Neural cell (in vitro differentiated cells): ENCODE measurements at regions not wholly inside any gene's neighbourhood (a gene's known extent, or its start where the extent isn't known, plus 50 kb on each side); places are given as distances from the start of the nearest gene placed in this dataset.

Source experiments
- H2AFZ ChIP-seq: fragments of 200-600, 300-800 bp; sonication (generic), shearing (Covaris generic); 2 replicates; pipeline ENCODE4 v1.6.0; 2014; ENCODE audit warnings: low read depth, mild to moderate bottlenecking, antibody characterized with exemption, low read length, moderate library complexity
- H3F3A ChIP-seq: fragments of 200-600 bp; shearing (Covaris generic); 2 replicates; pipeline ENCODE4 v1.6.1; 2016; ENCODE audit warnings: mild to moderate bottlenecking, moderate library complexity, mixed read lengths, antibody characterized with exemption, low read length; ENCODE audit not compliant: insufficient read depth, poor library complexity, severe bottlenecking
- H3K27ac ChIP-seq: fragments of 200-600, 300-800 bp; sonication (generic), shearing (Covaris generic); 2 replicates; pipeline ENCODE4 v1.5.1; 2014; ENCODE audit warnings: mild to moderate bottlenecking, low read length, moderate library complexity
- H3K27me3 ChIP-seq: fragments of 300-800, 200-600 bp; sonication (generic), shearing (Covaris generic); 2 replicates; pipeline ENCODE4 v1.6.0; 2014; ENCODE audit warnings: mild to moderate bottlenecking, low read depth, low read length, moderate library complexity; ENCODE audit not compliant: insufficient read depth
- H3K36me3 ChIP-seq: fragments of 300-800, 200-600 bp; sonication (generic), shearing (Covaris generic); 2 replicates; pipeline ENCODE4 v1.5.1; 2014; ENCODE audit warnings: mild to moderate bottlenecking, antibody characterized with exemption, low read length, moderate library complexity; ENCODE audit not compliant: insufficient read depth
- H3K4me2 ChIP-seq: fragments of 300-800, 200-600 bp; sonication (generic), shearing (Covaris generic); 2 replicates; pipeline ENCODE4 v1.6.0; 2014; ENCODE audit warnings: mild to moderate bottlenecking, low read length
- H3K4me3 ChIP-seq: fragments of 300-800, 200-600 bp; sonication (generic), shearing (Covaris generic); 2 replicates; pipeline ENCODE4 v1.5.1; 2014; ENCODE audit warnings: mild to moderate bottlenecking, low read length, moderate library complexity
- H3K79me2 ChIP-seq: fragments of 200-600 bp; shearing (Covaris generic); replicated peaks from 2 replicates; pipeline ENCODE4 v1.6.0; 2014; ENCODE audit warnings: mild to moderate bottlenecking, low read length, moderate library complexity; ENCODE audit not compliant: insufficient read depth
- H3K9ac ChIP-seq: fragments of 300-800, 200-600 bp; sonication (generic), shearing (Covaris generic); 2 replicates; pipeline ENCODE4 v1.6.1; 2016; ENCODE audit warnings: mild to moderate bottlenecking, low read length, mixed read lengths
- H3K9me2 ChIP-seq: fragments of 200-600 bp; shearing (Covaris generic); 2 replicates; pipeline ENCODE4 v1.6.1; 2016; ENCODE audit warnings: mild to moderate bottlenecking, low read length, mixed read lengths; ENCODE audit not compliant: insufficient read depth
- H3K9me3 ChIP-seq: fragments of 200-600, 300-800 bp; sonication (generic), shearing (Covaris generic); 2 replicates; pipeline ENCODE4 v1.6.1; 2016; ENCODE audit warnings: mild to moderate bottlenecking, mixed run types, low read length, moderate library complexity, mixed read lengths
- H4K20me1 ChIP-seq: fragments of 200-600 bp; shearing (Covaris generic); 2 replicates; pipeline ENCODE4 v1.6.1; 2016; ENCODE audit warnings: mild to moderate bottlenecking, mixed run types; ENCODE audit not compliant: insufficient read depth
- CTCF ChIP-seq: fragments of 450-650 bp; IDR thresholded peaks from 2 replicates; pipeline ENCODE4 v1.5.1; 2014; ENCODE audit warnings: antibody characterized with exemption, mild to moderate bottlenecking, moderate library complexity; ENCODE audit not compliant: poor library complexity, severe bottlenecking
- EP300 ChIP-seq: fragments of 450-650 bp; conservative IDR thresholded peaks from 2 replicates; pipeline ENCODE4 v1.6.1; 2014; ENCODE audit warnings: antibody characterized with exemption, mild to moderate bottlenecking, moderate library complexity; ENCODE audit not compliant: poor library complexity, severe bottlenecking
- EZH2 ChIP-seq: fragments of 200-600, 300-800 bp; shearing (Covaris generic), sonication (generic); IDR thresholded peaks from 2 replicates; pipeline ENCODE4 v1.6.1; 2014; ENCODE audit warnings: antibody characterized with exemption, low read length, borderline replicate concordance, mild to moderate bottlenecking; ENCODE audit not compliant: insufficient read depth, poor library complexity, severe bottlenecking
- MXI1 ChIP-seq: fragments of 450-650 bp; conservative IDR thresholded peaks from 2 replicates; pipeline ENCODE4 v1.6.1; 2014; ENCODE audit warnings: antibody characterized with exemption, mild to moderate bottlenecking; ENCODE audit not compliant: poor library complexity, severe bottlenecking
- POLR2AphosphoS5 ChIP-seq: IDR thresholded peaks from 2 replicates; pipeline ENCODE4 v1.6.1; 2012
- RAD21 ChIP-seq: fragments of 450-650 bp; conservative IDR thresholded peaks from 2 replicates; pipeline ENCODE4 v1.6.1; 2014; ENCODE audit warnings: antibody characterized with exemption, mild to moderate bottlenecking, moderate library complexity
- SMC3 ChIP-seq: fragments of 450-650 bp; conservative IDR thresholded peaks from 2 replicates; pipeline ENCODE4 v1.6.1; 2014; ENCODE audit warnings: antibody characterized with exemption, mild to moderate bottlenecking, moderate library complexity; ENCODE audit not compliant: poor library complexity
- TAF1 ChIP-seq: IDR thresholded peaks from 2 replicates; pipeline ENCODE4 v1.6.1; 2012; ENCODE audit warnings: low read depth
- TF ChIP-seq, protein P1 (sequence below): IDR thresholded peaks from 2 replicates; pipeline ENCODE4 v1.6.1; 2012; ENCODE audit warnings: borderline replicate concordance

DNA sequence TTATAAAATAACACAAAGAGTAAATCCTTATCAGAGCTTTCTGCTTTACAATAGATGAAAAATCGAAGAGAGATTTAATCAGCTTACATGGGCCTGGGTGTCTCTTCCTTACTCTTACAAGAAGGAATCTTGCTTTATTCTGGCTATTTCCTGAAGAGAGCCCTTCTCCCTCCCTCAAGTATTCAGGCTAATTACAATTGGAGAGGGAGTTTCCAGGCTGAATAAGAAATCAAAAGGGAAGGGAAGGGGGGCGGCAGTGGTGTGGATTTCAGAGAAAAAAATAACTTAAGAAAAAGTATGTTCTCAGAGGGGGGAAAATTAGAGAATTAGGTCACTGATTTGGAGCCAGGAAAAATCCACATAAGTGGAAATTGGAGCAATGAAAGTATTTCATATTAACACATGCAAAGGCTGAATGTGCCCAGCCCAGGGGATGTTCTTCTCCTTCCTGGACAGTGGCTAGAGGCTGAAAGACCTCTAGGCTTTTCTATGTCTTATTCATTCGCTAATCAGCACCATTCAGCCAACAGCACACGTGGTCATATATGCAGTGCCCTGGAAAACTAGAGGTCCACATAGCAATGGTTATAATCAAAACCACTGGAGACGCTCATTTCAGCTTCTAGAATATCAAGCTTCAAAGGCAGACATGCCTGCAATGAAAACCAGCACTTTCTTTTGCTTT is 158.9 kb upstream of the BTG1 start:
- no peaks in the 10 kb centered on the region for H4K20me1 ChIP-seq
- H3K9me2 ChIP-seq = no peaks in the 10 kb centered on the region
- no peak overlapping the region for H3K27ac ChIP-seq
- no peak overlapping the region for H3K4me2 ChIP-seq
- no peak overlapping the region for H3K4me3 ChIP-seq
- H2AFZ ChIP-seq = no peak overlapping the region
- H3K9ac ChIP-seq = no peak overlapping the region
- H3K36me3 ChIP-seq = no peaks in the 10 kb centered on the region
- TF ChIP-seq, protein P1, sequence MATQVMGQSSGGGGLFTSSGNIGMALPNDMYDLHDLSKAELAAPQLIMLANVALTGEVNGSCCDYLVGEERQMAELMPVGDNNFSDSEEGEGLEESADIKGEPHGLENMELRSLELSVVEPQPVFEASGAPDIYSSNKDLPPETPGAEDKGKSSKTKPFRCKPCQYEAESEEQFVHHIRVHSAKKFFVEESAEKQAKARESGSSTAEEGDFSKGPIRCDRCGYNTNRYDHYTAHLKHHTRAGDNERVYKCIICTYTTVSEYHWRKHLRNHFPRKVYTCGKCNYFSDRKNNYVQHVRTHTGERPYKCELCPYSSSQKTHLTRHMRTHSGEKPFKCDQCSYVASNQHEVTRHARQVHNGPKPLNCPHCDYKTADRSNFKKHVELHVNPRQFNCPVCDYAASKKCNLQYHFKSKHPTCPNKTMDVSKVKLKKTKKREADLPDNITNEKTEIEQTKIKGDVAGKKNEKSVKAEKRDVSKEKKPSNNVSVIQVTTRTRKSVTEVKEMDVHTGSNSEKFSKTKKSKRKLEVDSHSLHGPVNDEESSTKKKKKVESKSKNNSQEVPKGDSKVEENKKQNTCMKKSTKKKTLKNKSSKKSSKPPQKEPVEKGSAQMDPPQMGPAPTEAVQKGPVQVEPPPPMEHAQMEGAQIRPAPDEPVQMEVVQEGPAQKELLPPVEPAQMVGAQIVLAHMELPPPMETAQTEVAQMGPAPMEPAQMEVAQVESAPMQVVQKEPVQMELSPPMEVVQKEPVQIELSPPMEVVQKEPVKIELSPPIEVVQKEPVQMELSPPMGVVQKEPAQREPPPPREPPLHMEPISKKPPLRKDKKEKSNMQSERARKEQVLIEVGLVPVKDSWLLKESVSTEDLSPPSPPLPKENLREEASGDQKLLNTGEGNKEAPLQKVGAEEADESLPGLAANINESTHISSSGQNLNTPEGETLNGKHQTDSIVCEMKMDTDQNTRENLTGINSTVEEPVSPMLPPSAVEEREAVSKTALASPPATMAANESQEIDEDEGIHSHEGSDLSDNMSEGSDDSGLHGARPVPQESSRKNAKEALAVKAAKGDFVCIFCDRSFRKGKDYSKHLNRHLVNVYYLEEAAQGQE = no peak
- TF ChIP-seq CTCF (no peak), TAF1 (no peak), RAD21 (no peak), MXI1 (no peak), EZH2 (no peak), POLR2AphosphoS5 (no peak), EP300 (no peak), SMC3 (no peak)
- H3K79me2 ChIP-seq = no peaks in the 10 kb centered on the region
- no peaks in the 10 kb centered on the region for H3F3A ChIP-seq
- H3K27me3 ChIP-seq = no peaks in the 10 kb centered on the region
- H3K9me3 ChIP-seq = no peaks in the 10 kb centered on the region

- Histone ChIP-seq H3K36me3 (no peaks in the 10 kb centered on the region), H3F3A (no peaks in the 10 kb centered on the region), H3K4me3 (no peak overlapping the region), H4K20me1 (no peaks in the 10 kb centered on the region), H3K27me3 (no peaks in the 10 kb centered on the region), H3K4me2 (no peak overlapping the region), H3K9me3 (no peaks in the 10 kb centered on the region), H3K27ac (no peak overlapping the region), H2AFZ (no peak overlapping the region), H3K9me2 (no peaks in the 10 kb centered on the region), H3K9ac (no peak overlapping the region), H3K79me2 (no peaks in the 10 kb centered on the region)
- no peak for TF ChIP-seq EZH2
- TF ChIP-seq, protein P1 = no peak
- no peak for TF ChIP-seq RAD21
- TF ChIP-seq EP300 = no peak
- TF ChIP-seq CTCF = no peak
- no peak for TF ChIP-seq POLR2AphosphoS5
- TF ChIP-seq SMC3 = no peak
- no peak for TF ChIP-seq MXI1
Observed at GRCh38 chr12:92302041-92302829, 156.6 kb upstream of the BTG1 start.
